ENCODE measurements at regions not wholly inside any gene's neighbourhood (a gene's known extent, or its start where the extent isn't known, plus 50 kb on each side); places are given as distances from the start of the nearest gene placed in this dataset.

DNA sequence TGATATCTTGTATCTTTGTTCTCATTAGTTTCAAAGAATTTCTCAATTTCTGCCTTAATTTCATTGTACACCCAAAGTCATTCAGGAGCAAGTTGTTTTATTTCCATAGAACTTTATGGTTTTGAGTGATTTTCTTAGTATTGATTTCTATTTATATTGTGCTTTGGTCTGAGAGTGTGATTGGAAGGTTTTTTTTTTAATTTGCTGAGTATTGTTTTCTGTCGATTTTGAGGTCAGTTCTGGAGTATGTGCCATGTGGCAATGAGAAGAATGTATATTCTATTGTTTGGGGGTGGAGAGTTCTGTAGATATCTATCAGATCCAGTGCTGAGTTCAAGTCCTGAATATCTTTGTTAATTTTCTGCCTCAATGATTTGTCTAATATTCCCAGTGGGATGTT, 138.4 kb downstream of the MOBP start:
- H3K27ac ChIP-seq (ENCODE audit: low read length), result no peak overlapping the region
- DNase-seq (no peak), ATAC-seq (no peak)
- no peaks in the 10 kb centered on the region for H3K9me3 ChIP-seq (ENCODE audit: control insufficient read depth, insufficient read depth, low read length)
- peaks cover 0 to 10% of the 10 kb centered on the region in 2 donors for H3K27me3 Mint-ChIP-seq (ENCODE audit: low read depth in 2 of 2)
- H3K4me3 Mint-ChIP-seq, result no peak overlapping the region
- H3K9me3 Mint-ChIP-seq, result peaks cover 2 to 4% of the 10 kb centered on the region in 2 donors
- no peak overlapping the region for H3K27ac Mint-ChIP-seq
- TF ChIP-seq, protein P1, sequence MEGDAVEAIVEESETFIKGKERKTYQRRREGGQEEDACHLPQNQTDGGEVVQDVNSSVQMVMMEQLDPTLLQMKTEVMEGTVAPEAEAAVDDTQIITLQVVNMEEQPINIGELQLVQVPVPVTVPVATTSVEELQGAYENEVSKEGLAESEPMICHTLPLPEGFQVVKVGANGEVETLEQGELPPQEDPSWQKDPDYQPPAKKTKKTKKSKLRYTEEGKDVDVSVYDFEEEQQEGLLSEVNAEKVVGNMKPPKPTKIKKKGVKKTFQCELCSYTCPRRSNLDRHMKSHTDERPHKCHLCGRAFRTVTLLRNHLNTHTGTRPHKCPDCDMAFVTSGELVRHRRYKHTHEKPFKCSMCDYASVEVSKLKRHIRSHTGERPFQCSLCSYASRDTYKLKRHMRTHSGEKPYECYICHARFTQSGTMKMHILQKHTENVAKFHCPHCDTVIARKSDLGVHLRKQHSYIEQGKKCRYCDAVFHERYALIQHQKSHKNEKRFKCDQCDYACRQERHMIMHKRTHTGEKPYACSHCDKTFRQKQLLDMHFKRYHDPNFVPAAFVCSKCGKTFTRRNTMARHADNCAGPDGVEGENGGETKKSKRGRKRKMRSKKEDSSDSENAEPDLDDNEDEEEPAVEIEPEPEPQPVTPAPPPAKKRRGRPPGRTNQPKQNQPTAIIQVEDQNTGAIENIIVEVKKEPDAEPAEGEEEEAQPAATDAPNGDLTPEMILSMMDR (IDR thresholded peaks at IDR 0.05), result no peak
- intact Hi-C loops (cut with micrococcal nuclease), result no loop called here
- H3K36me3 Mint-ChIP-seq, result no peaks in the 10 kb centered on the region
- H3K4me1 Mint-ChIP-seq, result no peaks in the 10 kb centered on the region
- no peaks in the 10 kb centered on the region for H3K36me3 ChIP-seq (ENCODE audit: control insufficient read depth, insufficient read depth, low read length)
- no peaks in the 10 kb centered on the region for H3K4me1 ChIP-seq (ENCODE audit: control insufficient read depth, insufficient read depth, low read length)
- no peak overlapping the region for H3K4me3 ChIP-seq (ENCODE audit: low read length)
- WGBS (ENCODE audit: insufficient coverage), result 100% methylated on average over 1 of the region's 1 CpG
- H3K27me3 ChIP-seq (ENCODE audit: control insufficient read depth, insufficient read depth, low read length), result no peaks in the 10 kb centered on the region

DNA sequence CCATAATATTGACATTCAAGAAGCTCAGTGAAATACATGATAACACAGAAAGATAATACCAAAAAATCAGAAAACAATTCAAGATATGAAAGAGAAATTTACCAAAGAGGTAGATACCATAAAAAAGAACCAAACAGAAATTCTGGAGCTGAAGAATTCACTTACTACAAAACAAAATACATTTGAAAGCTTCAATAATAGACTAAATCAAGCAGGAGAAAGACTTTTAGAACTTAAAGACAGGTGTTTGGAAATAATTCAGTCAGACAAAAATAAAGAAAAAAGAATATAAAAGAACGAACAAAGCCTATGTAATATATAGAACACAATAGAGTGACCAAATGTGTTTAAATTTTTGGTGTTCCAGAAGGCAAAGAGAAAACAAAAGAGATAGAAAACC, 158.7 kb downstream of the MOBP start:
- no CpG with 5 or more reads among the region's 1 CpG for WGBS (ENCODE audit: insufficient coverage)
- no peak overlapping the region for H3K4me3 Mint-ChIP-seq
- no peaks in the 10 kb centered on the region for H3K4me1 Mint-ChIP-seq
- no peak for ATAC-seq
- DNase-seq, result no peak
- peaks cover 7 to 10% of the 10 kb centered on the region in 2 donors for H3K9me3 Mint-ChIP-seq
- H3K4me3 ChIP-seq (ENCODE audit: low read length), result no peak overlapping the region
- TF ChIP-seq, protein P1 (IDR thresholded peaks at IDR 0.05), result no peak
- H3K27me3 Mint-ChIP-seq (ENCODE audit: low read depth in 2 of 2), result peaks cover 0 to 7% of the 10 kb centered on the region in 2 donors
- H3K36me3 ChIP-seq (ENCODE audit: control insufficient read depth, insufficient read depth, low read length), result no peaks in the 10 kb centered on the region
- intact Hi-C loops (cut with micrococcal nuclease), result no loop called here
- peaks cover 8% of the 10 kb centered on the region for H3K36me3 Mint-ChIP-seq
- no peak overlapping the region for H3K27ac ChIP-seq (ENCODE audit: low read length)
- H3K4me1 ChIP-seq (ENCODE audit: control insufficient read depth, insufficient read depth, low read length), result no peaks in the 10 kb centered on the region
- no peaks in the 10 kb centered on the region for H3K9me3 ChIP-seq (ENCODE audit: control insufficient read depth, insufficient read depth, low read length)
- H3K27me3 ChIP-seq (ENCODE audit: control insufficient read depth, insufficient read depth, low read length), result no peaks in the 10 kb centered on the region
- no peak overlapping the region for H3K27ac Mint-ChIP-seq

DNA sequence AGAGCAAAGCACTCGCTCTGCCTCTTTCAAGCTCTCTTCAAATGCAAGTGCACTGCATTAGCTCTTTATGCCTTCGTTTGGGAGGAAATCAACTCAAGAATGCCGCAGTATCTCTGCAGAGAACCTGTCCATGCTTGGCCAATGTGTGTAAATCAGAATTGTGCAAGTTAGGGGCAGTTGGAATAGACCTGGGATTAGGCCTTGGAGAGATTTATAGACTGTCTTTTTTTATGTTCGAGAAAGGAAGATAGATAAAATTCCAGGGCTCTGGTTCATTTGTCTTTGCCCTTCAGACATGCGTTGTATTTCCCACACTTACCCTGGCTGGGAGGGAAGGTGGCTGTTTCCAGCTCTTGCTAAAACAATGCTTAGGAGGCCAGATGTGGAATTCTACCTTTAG, 163.7 kb downstream of the MOBP start:
- intact Hi-C loops (cut with micrococcal nuclease), result no loop called here
- Mint-ChIP-seq H3K27ac (no peak overlapping the region), H3K4me3 (no peak overlapping the region), H3K9me3 (peaks cover 4 to 6% of the 10 kb centered on the region in 2 donors), H3K27me3 (ENCODE audit: low read depth in 2 of 2) (peaks cover 2 to 3% of the 10 kb centered on the region in 2 donors), H3K36me3 (peaks cover 3% of the 10 kb centered on the region), H3K4me1 (no peaks in the 10 kb centered on the region)
- Histone ChIP-seq H3K27ac (ENCODE audit: low read length) (no peak overlapping the region), H3K4me3 (ENCODE audit: low read length) (no peak overlapping the region), H3K36me3 (ENCODE audit: control insufficient read depth, insufficient read depth, low read length) (no peaks in the 10 kb centered on the region), H3K9me3 (ENCODE audit: control insufficient read depth, insufficient read depth, low read length) (no peaks in the 10 kb centered on the region), H3K27me3 (ENCODE audit: control insufficient read depth, insufficient read depth, low read length) (no peaks in the 10 kb centered on the region), H3K4me1 (ENCODE audit: control insufficient read depth, insufficient read depth, low read length) (no peaks in the 10 kb centered on the region)
- no peak for ATAC-seq
- 57% methylated on average over 5 of the region's 5 CpGs for whole genome bisulfite sequencing (ENCODE audit: insufficient coverage)
- TF ChIP-seq, protein P1 (IDR thresholded peaks at IDR 0.05), result no peak
- DNase-seq, result no peak

DNA sequence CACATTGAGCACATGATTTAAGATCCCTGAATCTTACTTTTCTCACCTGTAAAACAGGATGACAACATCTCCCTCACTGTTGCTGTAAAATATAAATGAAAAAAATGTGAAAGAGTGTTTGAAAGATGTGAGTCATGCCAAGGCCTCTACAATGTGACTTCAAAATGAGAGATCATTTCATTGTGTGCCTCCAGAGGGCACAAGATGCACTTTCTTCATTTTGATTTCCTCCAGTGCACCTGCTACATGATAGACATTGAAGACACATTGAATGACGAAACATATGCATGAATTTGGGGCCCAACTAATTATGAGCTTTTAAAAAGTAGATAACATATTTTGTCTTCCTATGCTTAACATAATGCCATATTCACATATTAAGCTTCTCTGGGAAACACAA, 170.3 kb downstream of the MOBP start:
- H3K27ac ChIP-seq (ENCODE audit: low read length), result no peak overlapping the region
- H3K27me3 Mint-ChIP-seq (ENCODE audit: low read depth in 2 of 2), result peaks cover 0 to 4% of the 10 kb centered on the region in 2 donors
- peaks cover 0 to under 1% of the 10 kb centered on the region in 2 donors for H3K9me3 Mint-ChIP-seq
- no peaks in the 10 kb centered on the region for H3K4me1 ChIP-seq (ENCODE audit: control insufficient read depth, insufficient read depth, low read length)
- TF ChIP-seq, protein P1 (IDR thresholded peaks at IDR 0.05), result no peak
- no peaks in the 10 kb centered on the region for H3K36me3 Mint-ChIP-seq
- H3K9me3 ChIP-seq (ENCODE audit: control insufficient read depth, insufficient read depth, low read length), result no peaks in the 10 kb centered on the region
- no peak overlapping the region for H3K27ac Mint-ChIP-seq
- 86% methylated on average over 1 of the region's 1 CpG for WGBS (ENCODE audit: insufficient coverage)
- ATAC-seq (no peak), DNase-seq (no peak)
- H3K4me3 ChIP-seq (ENCODE audit: low read length), result no peak overlapping the region
- no peak overlapping the region for H3K4me3 Mint-ChIP-seq
- intact Hi-C loops (cut with micrococcal nuclease), result no loop called here
- H3K4me1 Mint-ChIP-seq, result no peaks in the 10 kb centered on the region
- H3K36me3 ChIP-seq (ENCODE audit: control insufficient read depth, insufficient read depth, low read length), result no peaks in the 10 kb centered on the region
- H3K27me3 ChIP-seq (ENCODE audit: control insufficient read depth, insufficient read depth, low read length), result no peaks in the 10 kb centered on the region

All from natural killer cell (primary cell).